ENCODE measurements at regions not wholly inside any gene's neighbourhood (a gene's known extent, or its start where the extent isn't known, plus 50 kb on each side); places are given as distances from the start of the nearest gene placed in this dataset.

DNA sequence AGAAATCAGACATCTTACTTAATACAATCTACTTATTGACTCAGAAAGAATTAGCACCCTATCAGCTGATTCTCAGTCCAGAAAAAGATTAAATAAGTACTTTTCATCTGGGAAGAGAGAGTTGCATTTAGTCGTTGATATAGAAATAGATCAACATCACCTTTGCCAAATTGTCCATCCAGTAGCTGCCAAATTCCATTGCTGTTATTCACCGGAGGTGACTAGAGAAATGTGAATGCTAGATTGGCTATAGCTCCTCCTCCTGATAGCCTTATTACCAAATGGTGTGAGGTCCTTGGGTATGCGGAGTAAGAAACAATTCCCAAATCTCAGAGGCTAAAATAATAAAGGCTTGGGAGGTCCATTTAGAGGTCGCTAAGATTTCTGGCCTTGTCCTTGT lies 723.3 kb upstream of the FLRT2 start:
- ATAC-seq: no peak
- no peaks in the 10 kb centered on the region for H3K27me3 ChIP-seq (ENCODE audit: control insufficient read depth, insufficient read depth, low read length)
- no peaks in the 10 kb centered on the region for H3K9me3 ChIP-seq (ENCODE audit: control insufficient read depth, insufficient read depth, low read length)
- intact Hi-C loops (cut with micrococcal nuclease): no loop called here
- Mint-ChIP-seq H3K27ac (no peak overlapping the region), H3K27me3 (ENCODE audit: low read depth in 2 of 2) (no peaks in the 10 kb centered on the region), H3K9me3 (peaks cover 6 to 17% of the 10 kb centered on the region in 2 donors), H3K36me3 (no peaks in the 10 kb centered on the region), H3K4me3 (no peak overlapping the region), H3K4me1 (no peaks in the 10 kb centered on the region)
- TF ChIP-seq, protein P1, sequence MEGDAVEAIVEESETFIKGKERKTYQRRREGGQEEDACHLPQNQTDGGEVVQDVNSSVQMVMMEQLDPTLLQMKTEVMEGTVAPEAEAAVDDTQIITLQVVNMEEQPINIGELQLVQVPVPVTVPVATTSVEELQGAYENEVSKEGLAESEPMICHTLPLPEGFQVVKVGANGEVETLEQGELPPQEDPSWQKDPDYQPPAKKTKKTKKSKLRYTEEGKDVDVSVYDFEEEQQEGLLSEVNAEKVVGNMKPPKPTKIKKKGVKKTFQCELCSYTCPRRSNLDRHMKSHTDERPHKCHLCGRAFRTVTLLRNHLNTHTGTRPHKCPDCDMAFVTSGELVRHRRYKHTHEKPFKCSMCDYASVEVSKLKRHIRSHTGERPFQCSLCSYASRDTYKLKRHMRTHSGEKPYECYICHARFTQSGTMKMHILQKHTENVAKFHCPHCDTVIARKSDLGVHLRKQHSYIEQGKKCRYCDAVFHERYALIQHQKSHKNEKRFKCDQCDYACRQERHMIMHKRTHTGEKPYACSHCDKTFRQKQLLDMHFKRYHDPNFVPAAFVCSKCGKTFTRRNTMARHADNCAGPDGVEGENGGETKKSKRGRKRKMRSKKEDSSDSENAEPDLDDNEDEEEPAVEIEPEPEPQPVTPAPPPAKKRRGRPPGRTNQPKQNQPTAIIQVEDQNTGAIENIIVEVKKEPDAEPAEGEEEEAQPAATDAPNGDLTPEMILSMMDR (IDR thresholded peaks at IDR 0.05): no peak
- H3K4me1 ChIP-seq (ENCODE audit: control insufficient read depth, insufficient read depth, low read length): no peaks in the 10 kb centered on the region
- WGBS (ENCODE audit: insufficient coverage): 83% methylated on average over 2 of the region's 4 CpGs
- H3K27ac ChIP-seq (ENCODE audit: low read length): no peak overlapping the region
- no peaks in the 10 kb centered on the region for H3K36me3 ChIP-seq (ENCODE audit: control insufficient read depth, insufficient read depth, low read length)
- DNase-seq: no peak
- H3K4me3 ChIP-seq (ENCODE audit: low read length): no peak overlapping the region

GRCh38 chr14:84807673-84808072 lies 722.3 kb upstream of the FLRT2 start:
- Mint-ChIP-seq H3K36me3 (no peaks in the 10 kb centered on the region), H3K27ac (no peak overlapping the region), H3K9me3 (peaks cover 8 to 12% of the 10 kb centered on the region in 2 donors), H3K4me1 (no peaks in the 10 kb centered on the region), H3K4me3 (no peak overlapping the region), H3K27me3 (ENCODE audit: low read depth in 2 of 2) (no peaks in the 10 kb centered on the region)
- H3K4me1 ChIP-seq (ENCODE audit: control insufficient read depth, insufficient read depth, low read length): no peaks in the 10 kb centered on the region
- no peak for DNase-seq
- no peak overlapping the region for H3K4me3 ChIP-seq (ENCODE audit: low read length)
- intact Hi-C loops (cut with micrococcal nuclease): no loop called here
- H3K27me3 ChIP-seq (ENCODE audit: control insufficient read depth, insufficient read depth, low read length): no peaks in the 10 kb centered on the region
- no peak overlapping the region for H3K27ac ChIP-seq (ENCODE audit: low read length)
- WGBS (ENCODE audit: insufficient coverage): 84% methylated on average over 3 of the region's 3 CpGs
- H3K9me3 ChIP-seq (ENCODE audit: control insufficient read depth, insufficient read depth, low read length): peaks cover 2% of the 10 kb centered on the region
- no peak for ATAC-seq
- TF ChIP-seq, protein P1 (IDR thresholded peaks at IDR 0.05): no peak
- H3K36me3 ChIP-seq (ENCODE audit: control insufficient read depth, insufficient read depth, low read length): no peaks in the 10 kb centered on the region

DNA sequence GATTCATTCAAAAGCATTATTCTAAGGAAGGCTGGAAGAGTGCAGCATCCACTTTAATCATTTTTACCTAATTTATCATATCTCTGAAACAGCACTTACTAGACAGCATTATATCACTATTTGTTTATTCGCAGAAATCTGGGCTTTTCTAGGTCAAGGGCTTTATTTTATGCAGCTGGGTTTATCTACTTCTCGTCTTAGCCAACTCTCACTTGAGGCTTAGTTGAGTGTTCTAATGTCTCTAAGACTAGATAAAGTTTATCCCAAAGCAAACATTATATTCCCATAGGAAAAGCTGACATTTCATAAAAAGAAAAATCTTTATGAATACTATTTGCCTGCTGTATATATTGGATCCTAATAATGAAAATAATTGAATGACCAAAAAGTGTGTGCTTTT lies 720.8 kb upstream of the FLRT2 start:
- TF ChIP-seq, protein P1 (IDR thresholded peaks at IDR 0.05): no peak
- intact Hi-C loops (cut with micrococcal nuclease): no loop called here
- H3K27me3 ChIP-seq (ENCODE audit: control insufficient read depth, insufficient read depth, low read length): no peaks in the 10 kb centered on the region
- peaks cover 2% of the 10 kb centered on the region for H3K9me3 ChIP-seq (ENCODE audit: control insufficient read depth, insufficient read depth, low read length)
- WGBS (ENCODE audit: insufficient coverage): 83% methylated on average over 1 of the region's 2 CpGs
- Mint-ChIP-seq H3K27me3 (ENCODE audit: low read depth in 2 of 2) (no peaks in the 10 kb centered on the region), H3K4me1 (no peaks in the 10 kb centered on the region), H3K9me3 (peaks cover 10 to 12% of the 10 kb centered on the region in 2 donors), H3K4me3 (no peak overlapping the region), H3K27ac (no peak overlapping the region), H3K36me3 (no peaks in the 10 kb centered on the region)
- ATAC-seq (no peak), DNase-seq (no peak)
- H3K4me3 ChIP-seq (ENCODE audit: low read length): no peak overlapping the region
- H3K4me1 ChIP-seq (ENCODE audit: control insufficient read depth, insufficient read depth, low read length): no peaks in the 10 kb centered on the region
- H3K27ac ChIP-seq (ENCODE audit: low read length): no peak overlapping the region
- no peaks in the 10 kb centered on the region for H3K36me3 ChIP-seq (ENCODE audit: control insufficient read depth, insufficient read depth, low read length)

DNA sequence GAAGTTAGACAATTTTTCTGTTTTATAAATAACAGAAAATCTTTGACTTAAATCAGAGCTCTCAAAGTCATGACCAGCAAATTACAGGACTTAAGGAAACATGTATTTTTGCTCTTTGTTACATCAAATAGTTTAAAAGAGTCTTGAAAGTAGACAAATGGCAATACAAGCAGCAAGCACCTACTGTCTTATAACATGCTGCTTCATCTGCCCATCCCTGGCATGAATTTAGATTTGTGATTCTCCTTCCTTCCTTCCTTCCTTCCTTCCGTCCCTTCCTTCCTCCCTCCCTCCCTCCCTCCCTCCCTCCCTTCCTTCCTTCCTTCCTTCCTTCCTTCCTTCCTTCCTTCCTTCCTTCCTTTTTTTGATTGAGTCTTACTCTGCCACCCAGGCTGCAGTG lies 715.6 kb upstream of the FLRT2 start:
- H3K4me1 ChIP-seq (ENCODE audit: control insufficient read depth, insufficient read depth, low read length): no peaks in the 10 kb centered on the region
- TF ChIP-seq, protein P1 (IDR thresholded peaks at IDR 0.05): no peak
- no peaks in the 10 kb centered on the region for H3K27me3 ChIP-seq (ENCODE audit: control insufficient read depth, insufficient read depth, low read length)
- 60% methylated on average over 1 of the region's 1 CpG for WGBS (ENCODE audit: insufficient coverage)
- H3K36me3 ChIP-seq (ENCODE audit: control insufficient read depth, insufficient read depth, low read length): no peaks in the 10 kb centered on the region
- peaks cover 2% of the 10 kb centered on the region for H3K9me3 ChIP-seq (ENCODE audit: control insufficient read depth, insufficient read depth, low read length)
- H3K4me1 Mint-ChIP-seq: no peaks in the 10 kb centered on the region
- H3K4me3 Mint-ChIP-seq: no peak overlapping the region
- H3K36me3 Mint-ChIP-seq: peaks cover 10% of the 10 kb centered on the region
- H3K27ac ChIP-seq (ENCODE audit: low read length): no peak overlapping the region
- ATAC-seq: no peak
- H3K27me3 Mint-ChIP-seq (ENCODE audit: low read depth in 2 of 2): no peaks in the 10 kb centered on the region
- H3K4me3 ChIP-seq (ENCODE audit: low read length): no peak overlapping the region
- H3K9me3 Mint-ChIP-seq: peaks cover 13 to 19% of the 10 kb centered on the region in 2 donors
- no peak overlapping the region for H3K27ac Mint-ChIP-seq
- no peak for DNase-seq
- intact Hi-C loops (cut with micrococcal nuclease): no loop called here

All from natural killer cell (primary cell).